ENCODE measurements at regions not wholly inside any gene's neighbourhood (a gene's known extent, or its start where the extent isn't known, plus 50 kb on each side); places are given as distances from the start of the nearest gene placed in this dataset.

GRCh38 chr3:76367281-76367680 is 581.9 kb upstream of the ZNF717 start:
- TF ChIP-seq CTCF (IDR thresholded peaks at IDR 0.05) = no peak
- no peak for TF ChIP-seq POLR2A (IDR thresholded peaks at IDR 0.05)
- no peak for TF ChIP-seq EP300 (IDR thresholded peaks at IDR 0.05)

All from ovary (tissue), 3 donors.